ENCODE measurements at regions not wholly inside any gene's neighbourhood (a gene's known extent, or its start where the extent isn't known, plus 50 kb on each side); places are given as distances from the start of the nearest gene placed in this dataset.

DNA sequence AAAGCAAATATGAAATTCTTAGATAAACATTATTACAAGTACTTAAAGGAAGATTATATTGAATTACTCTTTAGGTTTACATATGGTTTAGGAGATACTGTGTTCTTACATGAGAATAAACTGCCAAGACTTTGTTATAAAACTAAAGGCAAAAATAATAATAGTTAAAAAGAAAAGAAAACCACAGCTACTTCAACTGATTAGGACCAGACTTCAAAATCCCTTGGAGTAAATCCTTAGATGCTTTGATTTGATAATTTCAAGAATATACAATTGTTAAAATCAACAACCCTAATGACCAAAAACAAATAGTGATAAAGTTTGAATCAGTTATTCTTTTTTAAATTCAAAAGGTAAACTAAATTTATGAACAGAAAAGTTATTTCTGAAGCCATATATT lies 389.6 kb upstream of the COX7C start:
- H3K27me3 ChIP-seq (ENCODE audit: insufficient read depth, low read length, poor library complexity, severe bottlenecking) = no peaks in the 10 kb centered on the region
- no peaks in the 10 kb centered on the region for H3K9me2 ChIP-seq (replicated peaks; ENCODE audit: low read depth, low read length)
- no peaks in the 10 kb centered on the region for H3K4me1 ChIP-seq (ENCODE audit: insufficient read depth, low read length, poor library complexity, severe bottlenecking)
- no peak overlapping the region for H2AFZ ChIP-seq (ENCODE audit: low read length)
- H3F3A ChIP-seq (ENCODE audit: low read depth) = no peaks in the 10 kb centered on the region
- H3K79me2 ChIP-seq (ENCODE audit: insufficient read depth, low read length) = no peaks in the 10 kb centered on the region
- H3K4me3 ChIP-seq (ENCODE audit: low read length, poor library complexity, severe bottlenecking) = no peak overlapping the region
- no peak overlapping the region for H3K9ac ChIP-seq (ENCODE audit: low read depth, low read length, poor library complexity, severe bottlenecking)
- H3K36me3 ChIP-seq (ENCODE audit: insufficient read depth, low read length) = no peaks in the 10 kb centered on the region
- TF ChIP-seq, protein P1, sequence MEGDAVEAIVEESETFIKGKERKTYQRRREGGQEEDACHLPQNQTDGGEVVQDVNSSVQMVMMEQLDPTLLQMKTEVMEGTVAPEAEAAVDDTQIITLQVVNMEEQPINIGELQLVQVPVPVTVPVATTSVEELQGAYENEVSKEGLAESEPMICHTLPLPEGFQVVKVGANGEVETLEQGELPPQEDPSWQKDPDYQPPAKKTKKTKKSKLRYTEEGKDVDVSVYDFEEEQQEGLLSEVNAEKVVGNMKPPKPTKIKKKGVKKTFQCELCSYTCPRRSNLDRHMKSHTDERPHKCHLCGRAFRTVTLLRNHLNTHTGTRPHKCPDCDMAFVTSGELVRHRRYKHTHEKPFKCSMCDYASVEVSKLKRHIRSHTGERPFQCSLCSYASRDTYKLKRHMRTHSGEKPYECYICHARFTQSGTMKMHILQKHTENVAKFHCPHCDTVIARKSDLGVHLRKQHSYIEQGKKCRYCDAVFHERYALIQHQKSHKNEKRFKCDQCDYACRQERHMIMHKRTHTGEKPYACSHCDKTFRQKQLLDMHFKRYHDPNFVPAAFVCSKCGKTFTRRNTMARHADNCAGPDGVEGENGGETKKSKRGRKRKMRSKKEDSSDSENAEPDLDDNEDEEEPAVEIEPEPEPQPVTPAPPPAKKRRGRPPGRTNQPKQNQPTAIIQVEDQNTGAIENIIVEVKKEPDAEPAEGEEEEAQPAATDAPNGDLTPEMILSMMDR (conservative IDR thresholded peaks at IDR 0.05; ENCODE audit: low read length) = no peak
- no peak for TF ChIP-seq EZH2phosphoT487 (IDR thresholded peaks at IDR 0.05; ENCODE audit: borderline replicate concordance)
- H4K20me1 ChIP-seq (ENCODE audit: insufficient read depth, low read length, poor library complexity, severe bottlenecking) = no peaks in the 10 kb centered on the region
- H3K4me2 ChIP-seq (ENCODE audit: low read depth, low read length, poor library complexity, severe bottlenecking) = no peak overlapping the region
- no peaks in the 10 kb centered on the region for H3K9me3 ChIP-seq (ENCODE audit: insufficient read depth, low read depth, low read length)

DNA sequence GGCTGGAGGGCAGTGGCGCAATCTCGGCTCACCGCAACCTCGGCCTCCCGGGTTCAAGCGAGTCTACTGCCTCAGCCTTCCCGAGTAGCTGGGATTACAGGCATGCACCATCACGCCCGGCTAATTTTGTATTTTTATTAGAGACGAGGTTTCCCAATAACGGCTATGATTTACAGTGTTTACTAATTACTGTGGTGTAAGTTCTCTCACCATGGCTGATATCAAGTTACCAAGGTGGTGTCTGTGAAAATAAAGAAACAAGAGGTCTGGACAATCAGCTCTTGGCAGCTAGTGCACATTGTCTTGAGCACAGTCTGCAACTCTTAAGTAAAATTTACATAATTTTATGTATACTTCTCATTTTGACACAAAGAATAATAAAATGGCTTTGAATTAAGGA lies 385.5 kb upstream of the COX7C start:
- Histone ChIP-seq H3K4me3 (ENCODE audit: low read length, poor library complexity, severe bottlenecking) (no peak overlapping the region), H3F3A (ENCODE audit: low read depth) (no peaks in the 10 kb centered on the region), H3K27me3 (ENCODE audit: insufficient read depth, low read length, poor library complexity, severe bottlenecking) (no peaks in the 10 kb centered on the region), H3K9ac (ENCODE audit: low read depth, low read length, poor library complexity, severe bottlenecking) (no peak overlapping the region), H3K36me3 (ENCODE audit: insufficient read depth, low read length) (no peaks in the 10 kb centered on the region), H3K4me1 (ENCODE audit: insufficient read depth, low read length, poor library complexity, severe bottlenecking) (no peaks in the 10 kb centered on the region), H3K4me2 (ENCODE audit: low read depth, low read length, poor library complexity, severe bottlenecking) (no peak overlapping the region), H2AFZ (ENCODE audit: low read length) (no peak overlapping the region), H3K79me2 (ENCODE audit: insufficient read depth, low read length) (no peaks in the 10 kb centered on the region), H3K9me2 (replicated peaks; ENCODE audit: low read depth, low read length) (no peaks in the 10 kb centered on the region), H3K9me3 (ENCODE audit: insufficient read depth, low read depth, low read length) (no peaks in the 10 kb centered on the region), H4K20me1 (ENCODE audit: insufficient read depth, low read length, poor library complexity, severe bottlenecking) (no peaks in the 10 kb centered on the region)
- TF ChIP-seq, protein P1 (conservative IDR thresholded peaks at IDR 0.05; ENCODE audit: low read length) = no peak
- no peak for TF ChIP-seq EZH2phosphoT487 (IDR thresholded peaks at IDR 0.05; ENCODE audit: borderline replicate concordance)

DNA sequence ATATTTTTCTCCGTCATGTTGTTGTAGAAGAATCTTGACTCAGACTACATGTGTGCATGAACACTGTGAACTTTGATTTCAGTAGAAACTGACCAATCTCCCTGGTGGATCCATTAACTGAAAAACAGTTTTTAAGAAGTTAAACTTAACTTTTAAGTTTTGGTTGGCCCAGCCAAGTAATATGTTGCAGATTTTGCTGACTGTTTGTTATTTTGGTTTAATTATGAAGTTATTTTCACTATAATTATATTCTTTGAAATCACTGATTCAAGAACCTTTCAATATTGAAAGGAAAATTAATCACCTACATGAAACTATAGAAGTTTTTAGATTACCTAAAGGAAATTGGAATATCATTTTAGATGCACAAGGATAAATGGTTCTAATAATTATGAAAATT lies 373.6 kb upstream of the COX7C start:
- Histone ChIP-seq H3F3A (ENCODE audit: low read depth) (no peaks in the 10 kb centered on the region), H4K20me1 (ENCODE audit: insufficient read depth, low read length, poor library complexity, severe bottlenecking) (no peaks in the 10 kb centered on the region), H3K9me2 (replicated peaks; ENCODE audit: low read depth, low read length) (no peaks in the 10 kb centered on the region), H3K36me3 (ENCODE audit: insufficient read depth, low read length) (no peaks in the 10 kb centered on the region), H3K9ac (ENCODE audit: low read depth, low read length, poor library complexity, severe bottlenecking) (no peak overlapping the region), H3K27me3 (ENCODE audit: insufficient read depth, low read length, poor library complexity, severe bottlenecking) (no peaks in the 10 kb centered on the region), H3K4me3 (ENCODE audit: low read length, poor library complexity, severe bottlenecking) (no peak overlapping the region), H2AFZ (ENCODE audit: low read length) (no peak overlapping the region), H3K9me3 (ENCODE audit: insufficient read depth, low read depth, low read length) (no peaks in the 10 kb centered on the region), H3K4me2 (ENCODE audit: low read depth, low read length, poor library complexity, severe bottlenecking) (no peak overlapping the region), H3K4me1 (ENCODE audit: insufficient read depth, low read length, poor library complexity, severe bottlenecking) (no peaks in the 10 kb centered on the region), H3K79me2 (ENCODE audit: insufficient read depth, low read length) (no peaks in the 10 kb centered on the region)
- TF ChIP-seq, protein P1 (conservative IDR thresholded peaks at IDR 0.05; ENCODE audit: low read length) = no peak
- TF ChIP-seq EZH2phosphoT487 (IDR thresholded peaks at IDR 0.05; ENCODE audit: borderline replicate concordance) = no peak

Measured in Loucy (cell line).